ENCODE measurements at regions not wholly inside any gene's neighbourhood (a gene's known extent, or its start where the extent isn't known, plus 50 kb on each side); places are given as distances from the start of the nearest gene placed in this dataset.

- DNase-seq (ENCODE audit: low spot score) (no peak), ATAC-seq (ENCODE audit: low FRiP score) (no peak)
- TF ChIP-seq CTCF (IDR thresholded peaks at IDR 0.05), result no peak
These were observed 78.6 kb upstream of the PGRMC2 start for GRCh38 chr4:128366212-128366611.

GRCh38 chr4:128364565-128364964, 77.0 kb upstream of the PGRMC2 start:
- no peak for ATAC-seq (ENCODE audit: low FRiP score)
- DNase-seq (ENCODE audit: low spot score), result no peak
- TF ChIP-seq CTCF (IDR thresholded peaks at IDR 0.05), result no peak

GRCh38 chr4:128363966-128364365, 76.4 kb upstream of the PGRMC2 start:
- no peak for TF ChIP-seq CTCF (IDR thresholded peaks at IDR 0.05)
- DNase-seq (ENCODE audit: low spot score) (no peak), ATAC-seq (ENCODE audit: low FRiP score) (no peak)

GRCh38 chr4:128362760-128363159, 75.1 kb upstream of the PGRMC2 start:
- ATAC-seq (ENCODE audit: low FRiP score), result no peak
- no peak for DNase-seq (ENCODE audit: low spot score)
- TF ChIP-seq CTCF (IDR thresholded peaks at IDR 0.05), result no peak

GRCh38 chr4:128359422-128359821, 71.8 kb upstream of the PGRMC2 start:
- no peak for TF ChIP-seq CTCF (IDR thresholded peaks at IDR 0.05)
- no peak for ATAC-seq (ENCODE audit: low FRiP score)
- DNase-seq (ENCODE audit: low spot score), result no peak

- no peak for ATAC-seq (ENCODE audit: low FRiP score)
- DNase-seq (ENCODE audit: low spot score), result no peak
- no peak for TF ChIP-seq CTCF (IDR thresholded peaks at IDR 0.05)
These were observed 71.3 kb upstream of the PGRMC2 start for GRCh38 chr4:128358913-128359279.

- ATAC-seq (ENCODE audit: low FRiP score) (no peak), DNase-seq (ENCODE audit: low spot score) (no peak)
- no peak for TF ChIP-seq CTCF (IDR thresholded peaks at IDR 0.05)
These were observed 70.8 kb upstream of the PGRMC2 start for GRCh38 chr4:128358231-128358912.

Data from omental fat pad (tissue), 3 donors.